Mesothelial cell of epicardium (in vitro differentiated cells): ENCODE measurements at regions not wholly inside any gene's neighbourhood (a gene's known extent, or its start where the extent isn't known, plus 50 kb on each side); places are given as distances from the start of the nearest gene placed in this dataset.

Experiments used
- DNase-seq, 2 experiments: peaks; one replicate each; pipeline ENCODE4 v3.0.0; 2021; ENCODE audit warnings: low spot score in 2 of 2; ENCODE audit not compliant: unreplicated experiment in 2 of 2
- H3K27ac Mint-ChIP-seq: 2 replicates; pipeline ENCODE4 v1.8.0; 2021; ENCODE audit warnings: mixed read lengths
- H3K27me3 Mint-ChIP-seq: 2 replicates; pipeline ENCODE4 v1.8.0; 2021; ENCODE audit warnings: low read depth, mixed read lengths
- H3K36me3 Mint-ChIP-seq: 2 replicates; pipeline ENCODE4 v1.8.0; 2021; ENCODE audit warnings: mixed read lengths
- H3K4me1 Mint-ChIP-seq: 2 replicates; pipeline ENCODE4 v1.8.0; 2021; ENCODE audit warnings: mixed read lengths
- H3K4me3 Mint-ChIP-seq: 2 replicates; pipeline ENCODE4 v1.8.0; 2021; ENCODE audit warnings: mild to moderate bottlenecking, moderate library complexity, mixed read lengths
- H3K9me3 Mint-ChIP-seq: 2 replicates; pipeline ENCODE4 v1.8.0; 2021; ENCODE audit warnings: mixed read lengths
- CTCF ChIP-seq: fragments of 200-600 bp; sonication (generic); IDR thresholded peaks from one replicate; pipeline ENCODE4 v1.5.0; 2021; ENCODE audit warnings: antibody characterized with exemption; ENCODE audit not compliant: unreplicated experiment

DNA sequence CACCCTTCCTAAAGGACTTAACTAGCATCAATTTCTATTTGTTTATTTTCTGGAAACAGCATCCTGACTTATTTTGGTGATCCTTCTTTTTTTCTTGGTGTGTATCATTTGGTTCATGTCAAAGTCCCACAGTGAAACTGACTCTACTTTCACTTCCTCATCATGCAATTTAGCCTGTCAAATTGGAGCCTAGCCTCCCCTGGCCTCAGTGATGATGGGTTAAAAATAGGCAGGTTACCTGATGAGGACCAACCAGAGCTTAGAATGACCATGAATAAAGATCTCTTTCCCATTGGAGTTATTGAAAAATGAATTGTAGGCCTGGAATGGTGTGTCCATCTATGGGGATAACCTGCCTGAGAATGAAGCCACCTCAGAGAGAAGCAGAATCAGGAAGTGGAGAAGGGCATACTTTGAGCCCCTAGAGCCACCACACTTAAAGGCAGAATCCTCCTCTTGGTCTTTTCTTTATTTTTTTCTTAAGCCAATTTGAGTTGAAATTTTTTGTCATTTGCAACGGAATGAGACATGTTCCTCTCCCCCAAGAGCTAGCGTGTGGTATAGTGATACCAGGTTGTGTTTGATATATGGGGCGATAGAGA, 105.6 kb downstream of the BTBD3 start:
- H3K27me3 Mint-ChIP-seq: peaks cover 4% of the 10 kb centered on the region
- no peaks in the 10 kb centered on the region for H3K36me3 Mint-ChIP-seq
- H3K4me1 Mint-ChIP-seq: peaks cover 9% of the 10 kb centered on the region
- no peak overlapping the region for H3K27ac Mint-ChIP-seq
- no peak for DNase-seq
- no peak overlapping the region for H3K4me3 Mint-ChIP-seq
- peaks cover 6% of the 10 kb centered on the region for H3K9me3 Mint-ChIP-seq
- TF ChIP-seq CTCF: no peak

- peaks cover 6% of the 10 kb centered on the region for H3K9me3 Mint-ChIP-seq
- no peak overlapping the region for H3K4me3 Mint-ChIP-seq
- no peak for TF ChIP-seq CTCF
- peaks cover 4% of the 10 kb centered on the region for H3K27me3 Mint-ChIP-seq
- no peak overlapping the region for H3K27ac Mint-ChIP-seq
- H3K4me1 Mint-ChIP-seq: no peaks in the 10 kb centered on the region
- H3K36me3 Mint-ChIP-seq: no peaks in the 10 kb centered on the region
- no peak for DNase-seq
Observed at GRCh38 chr20:12028771-12029170, 111.1 kb downstream of the BTBD3 start.

DNA sequence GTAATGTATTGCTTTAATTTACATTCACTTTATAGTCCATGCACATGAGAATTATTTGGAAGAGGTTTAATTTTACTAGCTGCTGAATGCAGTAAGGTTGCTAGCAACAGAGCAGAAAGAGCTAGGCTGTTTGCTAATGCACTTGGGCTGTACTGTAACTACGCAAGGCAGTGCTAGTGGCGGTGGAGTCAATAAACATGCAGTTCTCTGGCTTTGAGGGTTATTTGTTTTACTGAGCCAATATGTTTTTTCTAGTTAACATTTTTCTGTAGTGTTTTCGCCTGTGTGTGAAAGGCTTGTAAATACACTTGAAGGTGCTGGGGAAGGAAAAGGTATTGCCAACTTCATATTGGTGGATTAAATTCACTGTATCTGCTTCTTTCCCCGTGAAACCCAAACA, 112.8 kb downstream of the BTBD3 start:
- Mint-ChIP-seq H3K27me3 (peaks cover 1% of the 10 kb centered on the region), H3K4me1 (no peaks in the 10 kb centered on the region), H3K9me3 (peaks cover 8% of the 10 kb centered on the region), H3K36me3 (no peaks in the 10 kb centered on the region), H3K27ac (no peak overlapping the region), H3K4me3 (no peak overlapping the region)
- no peak for TF ChIP-seq CTCF
- no peak for DNase-seq

DNA sequence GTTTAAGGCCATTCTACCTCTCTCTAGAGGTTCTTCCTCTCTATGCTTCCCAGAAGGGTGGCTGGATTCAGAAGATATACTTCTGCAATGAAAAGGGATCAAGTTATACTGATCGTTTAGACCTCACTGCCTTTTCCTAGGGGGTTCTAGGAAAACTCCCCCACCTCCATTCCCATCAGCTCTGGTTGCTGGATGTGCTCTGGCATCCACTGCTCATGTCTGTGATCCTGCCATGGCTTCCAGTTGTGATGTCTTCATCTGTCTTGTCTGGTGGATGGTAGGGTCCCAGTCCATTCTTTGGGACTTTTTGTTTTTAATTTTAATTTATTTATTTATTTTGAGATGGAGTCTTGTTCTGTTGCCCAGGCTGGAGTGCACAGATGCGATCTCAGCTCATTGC, 118.4 kb downstream of the BTBD3 start:
- Mint-ChIP-seq H3K27ac (no peak overlapping the region), H3K27me3 (peaks cover 1% of the 10 kb centered on the region), H3K4me1 (no peaks in the 10 kb centered on the region)

DNA sequence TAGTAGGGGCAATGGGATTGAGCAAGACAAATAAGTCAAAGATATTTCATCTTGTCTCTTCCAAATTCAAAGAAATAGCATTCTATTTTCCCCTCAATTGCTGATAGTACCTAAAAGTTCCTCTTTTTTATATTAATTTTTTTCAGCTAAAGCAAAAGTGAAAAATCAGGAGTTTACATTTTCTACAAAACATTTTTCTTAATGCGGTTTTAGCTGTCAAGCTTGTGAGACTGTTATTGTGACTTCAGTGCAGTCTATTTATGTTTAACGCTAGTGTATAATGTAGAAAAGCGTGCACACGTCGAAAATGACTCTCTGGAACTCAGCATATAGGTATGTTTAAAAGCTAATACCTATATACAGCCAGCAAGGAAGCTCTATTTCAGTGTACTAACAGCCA, 119.8 kb downstream of the BTBD3 start:
- no peak for DNase-seq
- H3K36me3 Mint-ChIP-seq: no peaks in the 10 kb centered on the region
- H3K4me3 Mint-ChIP-seq: no peak overlapping the region
- H3K27me3 Mint-ChIP-seq: peaks cover 1% of the 10 kb centered on the region
- no peak for TF ChIP-seq CTCF
- H3K27ac Mint-ChIP-seq: no peak overlapping the region
- H3K4me1 Mint-ChIP-seq: no peaks in the 10 kb centered on the region
- H3K9me3 Mint-ChIP-seq: peaks cover 9% of the 10 kb centered on the region

More for the DNA sequence above, 118.4 kb downstream of the BTBD3 start:
- no peak for TF ChIP-seq CTCF
- Mint-ChIP-seq H3K36me3 (no peaks in the 10 kb centered on the region), H3K9me3 (peaks cover 5% of the 10 kb centered on the region), H3K4me3 (no peak overlapping the region)
- no peak for DNase-seq

DNA sequence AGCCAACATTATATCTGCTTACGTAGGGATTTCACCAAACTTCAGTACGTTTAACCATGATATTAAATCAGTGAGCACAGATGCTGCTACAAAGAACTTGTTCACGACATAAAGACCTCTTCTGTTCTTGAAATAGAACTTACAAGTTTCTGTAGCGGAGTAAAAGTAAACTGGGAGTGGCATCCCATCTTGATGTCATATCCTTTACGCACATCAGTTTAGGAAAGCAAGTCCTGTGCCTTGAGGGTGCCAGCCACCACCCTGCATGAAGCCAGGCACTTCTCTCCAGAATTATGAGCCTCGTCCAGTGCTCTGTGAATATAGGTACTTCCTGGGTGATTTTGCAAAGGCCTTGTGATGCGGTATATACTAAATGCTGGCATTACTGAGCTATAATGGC, 122.6 kb downstream of the BTBD3 start:
- Mint-ChIP-seq H3K9me3 (peaks cover 8% of the 10 kb centered on the region), H3K4me3 (no peak overlapping the region), H3K36me3 (no peaks in the 10 kb centered on the region), H3K4me1 (no peaks in the 10 kb centered on the region), H3K27me3 (no peaks in the 10 kb centered on the region), H3K27ac (no peak overlapping the region)
- no peak for DNase-seq
- no peak for TF ChIP-seq CTCF
